Endothelial cell of umbilical vein (primary cell): ENCODE measurements at regions not wholly inside any gene's neighbourhood (a gene's known extent, or its start where the extent isn't known, plus 50 kb on each side); places are given as distances from the start of the nearest gene placed in this dataset.

Source experiments
- BruUV-seq: library from RNA; stranded (reverse); fragments of 400-500 nt; replicated peaks from 2 replicates; lab custom pipeline; 2021; lab: Mats Ljungman, UMichigan
- CTCF ChIA-PET: fragments of 300-600, 350-600 bp; sonication (Branson Sonifier 250); formaldehyde crosslinking; loops from one replicate; lab custom pipeline; 2021; ENCODE audit warnings: antibody characterized with exemption, inconsistent platforms; lab: Charles Lee
- POLR2A ChIA-PET: fragments of 300-600, 350-600 bp; sonication (Branson Sonifier 250); formaldehyde crosslinking; loops from one replicate; lab custom pipeline; 2021; ENCODE audit warnings: antibody characterized with exemption, inconsistent platforms; lab: Charles Lee
- DNase-seq: peaks from one replicate; pipeline ENCODE4 v3.0.0-alpha.2; 2011; ENCODE audit warnings: low read depth, low spot score
- FAIRE-seq: peaks from 2 replicates; lab custom pipeline; 2011; peaks lifted over from hg19 to GRCh38; lab: Jason Lieb, UNC
- H2AFZ ChIP-seq: 2 replicates; pipeline ENCODE4 v1.6.0; 2012; ENCODE audit warnings: low read depth, low read length, control low read depth, inconsistent platforms
- H3K27ac ChIP-seq: 2 replicates; pipeline ENCODE4 v1.5.1; 2011; ENCODE audit warnings: low read depth, mild to moderate bottlenecking, control low read depth, low read length, moderate library complexity; ENCODE audit not compliant: insufficient read depth
- H3K27me3 ChIP-seq, 2 experiments: 2 replicates each; pipeline versions ENCODE4 v1.6.0 to v1.6.1; 2011; ENCODE audit warnings: low read length in 2 of 2, mixed read lengths in 1 of 2; ENCODE audit not compliant: control insufficient read depth in 2 of 2, insufficient read depth in 2 of 2
- H3K36me3 ChIP-seq, 2 experiments: 2 replicates in 1 of 2; 3 replicates in 1 of 2; pipeline ENCODE4 v1.5.1; 2011; ENCODE audit warnings: low read length in 2 of 2, mild to moderate bottlenecking in 1 of 2, moderate library complexity in 1 of 2; ENCODE audit not compliant: control insufficient read depth in 2 of 2, insufficient read depth in 2 of 2; ENCODE audit errors: extremely low read depth in 1 of 2
- H3K4me1 ChIP-seq: 3 replicates; pipeline ENCODE4 v1.5.1; 2011; ENCODE audit warnings: mild to moderate bottlenecking, low read length; ENCODE audit not compliant: control insufficient read depth, insufficient read depth; ENCODE audit errors: extremely low read depth
- H3K4me2 ChIP-seq: 2 replicates; pipeline ENCODE4 v1.6.1; 2011; ENCODE audit warnings: low read length, control low read depth, mixed read lengths; ENCODE audit not compliant: insufficient read depth
- H3K4me3 ChIP-seq, 3 experiments: fragments of 200-600 bp in 1 of 3; sonication (generic), shearing (Covaris generic) in 1 of 3; replicated peaks in 1 of 3; 2 replicates each; pipeline ENCODE4 v1.5.1; 2011 to 2016; ENCODE audit warnings: control low read depth in 3 of 3, low read length in 3 of 3, mild to moderate bottlenecking in 2 of 3, inconsistent platforms in 1 of 3, low read depth in 1 of 3, moderate library complexity in 1 of 3; ENCODE audit not compliant: insufficient read depth in 1 of 3
- H3K79me2 ChIP-seq: 2 replicates; pipeline ENCODE4 v1.6.0; 2012; ENCODE audit warnings: low read length, inconsistent platforms; ENCODE audit not compliant: control insufficient read depth, insufficient read depth
- H3K9ac ChIP-seq: replicated peaks from 2 replicates; pipeline ENCODE3; 2011; ENCODE audit warnings: low read length, control low read depth; ENCODE audit not compliant: insufficient read depth; ENCODE audit errors: extremely low read depth
- H3K9me1 ChIP-seq: replicated peaks from 3 replicates; pipeline ENCODE4 v1.6.0; 2011; ENCODE audit warnings: mild to moderate bottlenecking, low read length; ENCODE audit not compliant: control insufficient read depth, insufficient read depth; ENCODE audit errors: extremely low read depth
- H3K9me3 ChIP-seq: replicated peaks from 2 replicates; pipeline ENCODE4 v1.5.1; 2012; ENCODE audit warnings: low read length, inconsistent platforms; ENCODE audit not compliant: control insufficient read depth, insufficient read depth
- H4K20me1 ChIP-seq: replicated peaks from 2 replicates; pipeline ENCODE3; 2011; ENCODE audit warnings: mild to moderate bottlenecking, low read length; ENCODE audit not compliant: control insufficient read depth, insufficient read depth; ENCODE audit errors: extremely low read depth
- CTCF ChIP-seq, 2 donors: IDR thresholded peaks; 1 replicate in 1 of 2; 2 replicates in 1 of 2; pipeline ENCODE4 v1.5.1; 2011; ENCODE audit warnings: low read length in 2 of 2, mild to moderate bottlenecking in 2 of 2, moderate library complexity in 2 of 2, control low read depth in 1 of 2, inconsistent platforms in 1 of 2, low read depth in 1 of 2; ENCODE audit not compliant: insufficient read depth in 1 of 2; ENCODE audit errors: extremely low read depth in 1 of 2
- EZH2 ChIP-seq: IDR thresholded peaks from 2 replicates; pipeline ENCODE4 v1.6.1; 2012; ENCODE audit warnings: borderline replicate concordance, low read depth, mild to moderate bottlenecking, moderate library complexity, low read length, inconsistent platforms; ENCODE audit not compliant: severe bottlenecking
- FOS ChIP-seq: IDR thresholded peaks from 2 replicates; pipeline ENCODE4 v1.6.1; 2011; ENCODE audit warnings: mild to moderate bottlenecking, low read length, moderate library complexity, borderline replicate concordance; ENCODE audit not compliant: insufficient read depth
- GATA2 ChIP-seq: IDR thresholded peaks from 2 replicates; pipeline ENCODE4 v1.7.0; 2011; ENCODE audit warnings: low read depth, mild to moderate bottlenecking, moderate library complexity, mixed read lengths, low read length; ENCODE audit not compliant: insufficient read length, insufficient read depth
- JUN ChIP-seq: IDR thresholded peaks from 2 replicates; pipeline ENCODE4 v1.6.1; 2011; ENCODE audit warnings: borderline replicate concordance, low read depth; ENCODE audit not compliant: insufficient read length, insufficient read depth
- MAX ChIP-seq: IDR thresholded peaks from 2 replicates; pipeline ENCODE4 v1.6.1; 2011; ENCODE audit not compliant: insufficient read depth, insufficient read length
- MYC ChIP-seq: IDR thresholded peaks from one replicate; pipeline ENCODE4 v1.6.1; 2011; ENCODE audit warnings: mild to moderate bottlenecking, low read depth, low read length
- POLR2A ChIP-seq: IDR thresholded peaks from 2 replicates; pipeline ENCODE4 v1.6.1; 2012; ENCODE audit warnings: low read depth, mild to moderate bottlenecking, control low read depth, low read length
- POLR2AphosphoS5 ChIP-seq: IDR thresholded peaks from 2 replicates; pipeline ENCODE4 v1.6.1; 2012; ENCODE audit warnings: low read depth, mild to moderate bottlenecking, control low read depth, low read length, moderate library complexity; ENCODE audit not compliant: insufficient read depth
- dilution Hi-C: fragments of 300-500 bp; cut with MboI; formaldehyde crosslinking; loops from one replicate; pipeline ENCODE4 v1.15.0; 2019; ENCODE audit warnings: low sequenced_read_pairs; ENCODE audit not compliant: extremely low pct_ligation_motif_present
- intact Hi-C: fragments of 100-400 bp; cut with micrococcal nuclease; formaldehyde crosslinking; loops from one replicate; pipeline ENCODE4 v1.10.0; 2022

- dilution Hi-C loops: no loop called here
- no TSS peak for BruUV-seq
These were observed 309.3 kb upstream of the FGF13 start for GRCh38 chrX:139020801-139021200.

More at GRCh38 chrX:139020801-139021200, 309.3 kb upstream of the FGF13 start:
- no peak for FAIRE-seq
- H3K9ac ChIP-seq: no peak overlapping the region
- no peaks in the 10 kb centered on the region for H3K79me2 ChIP-seq
- H3K4me2 ChIP-seq: no peak overlapping the region
- H3K4me1 ChIP-seq: no peaks in the 10 kb centered on the region
- DNase-seq: no peak
- no peak overlapping the region for H3K27ac ChIP-seq
- no peaks in the 10 kb centered on the region for H3K27me3 ChIP-seq
- intact Hi-C loops: no loop called here
- H4K20me1 ChIP-seq: no peaks in the 10 kb centered on the region
- H2AFZ ChIP-seq: no peak overlapping the region
- no peak for TF ChIP-seq FOS
- no peak for TF ChIP-seq MYC
- TF ChIP-seq GATA2: no peak
- TF ChIP-seq POLR2AphosphoS5: no peak
- TF ChIP-seq CTCF (IDR thresholded peaks at IDR 0.05; ENCODE audit: extremely low read depth in 1 of 2, insufficient read depth in 1 of 2, low read depth in 1 of 2, low read length in 2 of 2): no peak
- TF ChIP-seq JUN: no peak
- no peak for TF ChIP-seq EZH2
- TF ChIP-seq MAX: no peak
- no peak for TF ChIP-seq POLR2A
- POLR2A ChIA-PET: no interaction called here
- CTCF ChIA-PET: no interaction called here
- no peaks in the 10 kb centered on the region for H3K9me1 ChIP-seq
- H3K36me3 ChIP-seq: no peaks in the 10 kb centered on the region
- H3K4me3 ChIP-seq: no peak overlapping the region
- no peaks in the 10 kb centered on the region for H3K9me3 ChIP-seq
